HG03103 (cell line): ENCODE measurements at regions not wholly inside any gene's neighbourhood (a gene's known extent, or its start where the extent isn't known, plus 50 kb on each side); places are given as distances from the start of the nearest gene placed in this dataset.

Experiments
- ATAC-seq: cut with Tn5 transposase; IDR thresholded peaks from one replicate; pipeline ENCODE4 v1.9.1; 2021; ENCODE audit warnings: low read depth; ENCODE audit not compliant: unreplicated experiment

- ATAC-seq, result no peak
Measured at GRCh38 chr5:58259685-58260152, 200.2 kb downstream of the PLK2 start.

GRCh38 chr5:58258984-58259684 lies 200.8 kb downstream of the PLK2 start:
- ATAC-seq, result no peak

DNA sequence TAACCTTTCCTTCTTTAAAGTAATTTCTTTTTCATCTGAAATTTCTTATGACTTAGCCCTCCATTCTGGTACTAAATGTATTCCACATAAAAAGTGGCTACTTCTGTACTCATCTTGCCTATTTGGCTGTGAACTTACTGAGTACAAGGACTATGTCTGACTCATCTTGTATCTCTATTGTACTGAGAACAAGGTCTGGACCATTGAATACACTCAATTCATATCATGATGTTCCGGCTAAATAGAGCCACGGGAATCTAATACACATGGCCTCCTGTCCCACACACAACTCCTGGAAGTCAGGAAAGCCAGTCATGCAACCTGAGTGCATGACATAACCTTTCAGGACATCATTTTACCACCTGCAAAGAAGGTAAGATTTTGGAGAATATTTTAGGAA lies 203.9 kb downstream of the PLK2 start:
- ATAC-seq, result no peak

GRCh38 chr5:58255386-58255785 lies 204.5 kb downstream of the PLK2 start:
- no peak for ATAC-seq

DNA sequence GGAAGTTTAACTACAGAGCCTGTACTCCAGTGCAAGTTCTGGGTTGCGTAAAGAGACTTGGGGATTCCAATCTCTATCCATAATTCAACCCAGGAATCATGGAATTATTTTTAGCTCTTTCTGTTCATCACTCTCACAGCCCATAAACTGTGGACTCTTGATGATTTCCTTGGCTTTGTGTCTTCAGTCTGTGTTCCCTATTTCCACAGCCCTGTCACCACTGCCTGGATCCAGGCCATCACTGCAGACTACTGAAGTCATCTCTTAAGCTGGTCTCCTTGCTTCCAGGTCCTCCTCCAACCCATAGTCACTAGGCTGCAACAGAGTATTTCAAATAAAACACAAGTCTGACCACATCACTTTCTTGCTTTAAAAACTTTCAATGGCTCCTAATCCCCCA lies 211.7 kb downstream of the PLK2 start:
- no peak for ATAC-seq

- no peak for ATAC-seq
Measured at GRCh38 chr5:58246461-58246944, 213.4 kb downstream of the PLK2 start.

DNA sequence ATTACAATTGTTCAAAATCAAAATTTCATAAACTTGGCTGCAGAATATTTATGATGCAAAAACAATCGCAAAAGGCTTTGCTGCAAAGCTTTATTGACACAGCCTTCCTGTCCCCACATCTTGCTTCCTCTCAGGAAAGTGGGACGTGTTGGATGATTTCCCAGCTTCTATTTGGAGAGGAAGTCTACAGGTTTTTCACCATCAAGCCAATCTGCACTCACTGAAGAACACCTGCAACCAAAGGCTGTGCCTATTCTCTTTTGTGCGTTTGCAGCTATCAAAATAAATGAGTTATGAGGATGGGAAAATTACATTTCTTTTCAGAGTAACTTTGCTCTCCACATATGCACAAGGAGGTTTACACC lies 214.4 kb downstream of the PLK2 start:
- no peak for ATAC-seq

GRCh38 chr5:58244819-58245475 lies 214.9 kb downstream of the PLK2 start:
- ATAC-seq, result no peak

DNA sequence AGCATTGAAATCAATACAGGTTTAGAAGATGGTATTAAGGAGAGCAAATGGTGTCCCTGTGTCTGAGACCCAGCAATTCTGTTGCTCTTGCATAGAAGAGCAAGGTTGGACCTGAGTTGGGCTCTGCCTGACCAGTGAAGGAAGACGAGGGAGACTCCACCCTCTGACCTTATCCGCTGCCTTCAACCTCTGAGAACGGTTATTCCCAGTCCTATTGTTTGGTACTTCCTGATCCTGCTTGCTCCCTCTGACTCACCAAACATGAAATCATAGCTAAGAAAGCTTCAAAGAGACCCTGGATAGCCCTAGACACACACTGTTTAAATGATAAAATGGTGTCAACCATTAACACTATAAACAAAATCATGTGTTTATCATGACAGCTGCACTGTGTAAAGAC lies 218.5 kb downstream of the PLK2 start:
- no peak for ATAC-seq

GRCh38 chr5:58240322-58240721 lies 219.6 kb downstream of the PLK2 start:
- no peak for ATAC-seq

DNA sequence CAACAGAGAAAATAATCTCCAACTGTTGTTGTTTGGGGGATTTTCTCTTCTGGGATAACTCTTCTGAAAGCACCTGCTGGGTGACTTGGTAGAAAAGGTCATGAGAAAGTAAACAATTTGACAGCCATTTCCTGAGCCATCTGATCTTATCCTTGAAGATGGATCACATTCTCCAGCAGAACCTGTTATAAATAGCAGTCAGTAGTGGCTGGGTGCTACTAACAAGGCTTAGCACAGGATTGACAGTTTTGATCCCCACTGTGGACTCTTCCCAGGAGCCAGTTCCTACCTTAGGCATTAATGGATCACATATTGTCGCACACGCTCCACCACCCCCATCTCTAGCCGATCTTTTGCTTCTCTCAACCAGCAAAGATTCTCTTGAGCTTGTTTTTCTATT lies 220.2 kb downstream of the PLK2 start:
- no peak for ATAC-seq

DNA sequence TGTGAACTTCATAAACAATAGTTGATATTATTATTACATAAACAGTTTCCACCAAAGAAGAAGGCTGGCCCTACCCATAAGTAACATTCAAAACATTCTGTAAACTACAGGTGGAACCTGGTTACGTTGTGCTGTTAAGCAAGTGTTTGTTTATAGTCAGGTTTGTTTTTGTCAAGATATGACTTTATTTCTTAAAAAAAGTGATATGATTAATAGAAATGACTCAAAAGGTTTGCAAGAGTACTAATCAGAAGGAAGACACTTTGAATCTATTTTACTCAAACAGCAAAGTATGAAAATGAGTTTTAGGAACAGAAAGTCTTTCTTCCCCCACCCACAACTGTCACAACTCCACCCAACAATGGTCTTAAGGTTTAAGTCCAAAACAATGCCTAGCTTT lies 220.8 kb downstream of the PLK2 start:
- ATAC-seq, result peak; percentile 68

- no peak for ATAC-seq
Measured at GRCh38 chr5:58236498-58236897, 223.4 kb downstream of the PLK2 start.

GRCh38 chr5:58235299-58235698 lies 224.6 kb downstream of the PLK2 start:
- ATAC-seq, result no peak

- ATAC-seq, result no peak
Measured at GRCh38 chr5:58232130-58232529, 227.8 kb downstream of the PLK2 start.

- no peak for ATAC-seq
Measured at GRCh38 chr5:58231041-58231440, 228.8 kb downstream of the PLK2 start.

DNA sequence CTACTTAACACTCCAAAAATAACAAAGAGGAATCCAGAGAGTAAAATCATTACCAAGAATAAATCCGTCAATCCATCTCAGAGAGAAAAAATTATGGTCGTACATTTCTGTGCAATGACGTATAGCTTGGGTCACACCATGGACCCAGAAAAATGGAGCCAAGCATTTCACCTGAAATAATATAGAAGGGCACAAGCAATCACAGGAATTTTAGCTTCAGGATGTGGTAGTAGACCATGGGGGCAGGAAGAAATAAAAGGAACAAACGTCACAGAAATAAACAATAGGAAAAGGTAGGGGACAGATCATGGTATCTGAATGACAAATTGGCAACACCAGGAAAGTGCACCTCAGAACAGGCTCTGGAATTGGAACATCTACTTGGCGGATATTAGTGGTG lies 231.0 kb downstream of the PLK2 start:
- ATAC-seq, result no peak

- ATAC-seq, result no peak
Measured at GRCh38 chr5:58227858-58228257, 232.0 kb downstream of the PLK2 start.

DNA sequence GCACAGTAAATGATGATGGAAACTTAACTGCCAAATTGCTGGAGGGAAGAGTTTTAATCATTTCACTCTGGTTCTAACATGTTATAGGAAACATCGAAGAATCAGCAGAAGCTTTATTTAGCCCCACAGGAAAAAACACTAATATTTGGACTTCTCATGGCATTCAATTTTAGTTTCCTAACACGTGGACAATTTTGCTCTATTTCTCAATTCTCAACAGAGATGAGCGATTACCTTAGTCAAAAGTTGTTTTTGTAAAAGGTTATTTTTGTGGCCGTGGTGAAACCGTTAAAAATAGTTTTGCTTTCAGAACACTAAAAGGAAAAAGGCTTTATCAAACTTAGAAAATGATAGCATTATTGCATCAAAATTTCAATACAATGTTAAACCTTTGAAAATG lies 235.2 kb downstream of the PLK2 start:
- ATAC-seq, result no peak

- ATAC-seq, result no peak
Measured at GRCh38 chr5:58224221-58224620, 235.7 kb downstream of the PLK2 start.

DNA sequence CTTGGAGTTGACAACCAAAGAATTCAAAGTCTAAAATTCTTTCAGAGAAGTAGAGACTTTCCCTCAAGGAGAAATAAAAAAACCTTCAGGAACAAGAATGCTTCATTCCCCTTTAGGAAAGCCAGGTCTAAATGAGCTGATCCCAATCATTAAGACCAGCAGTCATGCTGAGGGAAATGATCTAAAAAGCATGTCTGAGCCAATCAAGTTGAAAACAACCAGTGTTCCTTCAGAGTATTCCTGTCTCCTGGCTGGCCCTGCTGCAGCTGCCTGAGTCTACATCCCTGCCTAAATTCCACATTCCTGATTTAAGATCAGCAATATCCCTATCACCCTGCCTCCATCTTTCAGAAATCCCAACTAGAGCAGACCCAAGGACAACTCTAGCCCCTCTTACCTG lies 244.5 kb downstream of the PLK2 start:
- ATAC-seq, result no peak

- ATAC-seq, result no peak
Measured at GRCh38 chr5:58211441-58211840, 248.4 kb downstream of the PLK2 start.
